Fibroblast of skin of left quadriceps (primary cell): ENCODE measurements at regions not wholly inside any gene's neighbourhood (a gene's known extent, or its start where the extent isn't known, plus 50 kb on each side); places are given as distances from the start of the nearest gene placed in this dataset.
"Not testable (repeated sequence)": the region's sequence is repeated elsewhere in the genome, so short reads cannot be mapped to it uniquely, and the experiment has no call there.

Experiments
- DNase-seq, 2 experiments: peaks; one replicate each; pipeline ENCODE4 v3.0.0-alpha.2; 2013; ENCODE audit warnings: low read depth in 2 of 2

DNA sequence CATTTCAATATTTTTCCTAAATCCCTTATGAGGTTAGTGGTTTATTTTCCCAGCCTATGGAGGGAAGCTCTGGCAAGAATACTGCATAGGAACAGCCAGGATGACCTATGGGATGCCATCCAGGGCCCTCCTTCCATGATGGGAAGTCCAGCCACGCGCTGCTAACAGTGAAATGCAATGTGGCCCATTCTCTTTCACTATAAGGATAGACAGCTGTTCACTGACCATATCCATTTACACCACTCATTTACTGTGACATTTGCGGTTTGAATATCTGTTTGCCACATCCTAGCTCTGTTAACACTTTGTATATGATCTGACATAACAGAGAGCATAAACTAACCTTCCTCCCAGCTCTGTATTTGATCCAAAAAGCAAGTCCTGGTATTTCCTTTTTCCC lies 471.7 kb downstream of the CBLN4 start:
- no peak for DNase-seq

DNA sequence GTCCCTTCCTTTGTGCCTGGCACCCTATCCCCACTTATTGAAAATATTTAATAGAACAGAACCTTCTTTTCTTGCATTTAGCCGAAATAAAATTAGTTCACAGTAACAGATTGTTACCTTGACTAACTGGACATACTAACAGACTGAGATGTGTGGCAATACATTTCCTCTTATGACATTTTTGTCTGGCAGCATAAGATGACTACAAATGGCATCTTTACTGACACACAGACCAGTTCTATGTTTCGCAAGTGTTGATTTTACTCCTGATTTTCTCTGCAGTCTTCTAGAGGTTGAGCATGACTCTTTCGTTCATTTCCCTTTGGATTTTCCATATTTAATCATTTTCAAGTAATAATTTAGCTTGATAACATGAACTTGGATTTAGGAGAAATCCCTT lies 474.6 kb downstream of the CBLN4 start:
- DNase-seq, result no peak

DNA sequence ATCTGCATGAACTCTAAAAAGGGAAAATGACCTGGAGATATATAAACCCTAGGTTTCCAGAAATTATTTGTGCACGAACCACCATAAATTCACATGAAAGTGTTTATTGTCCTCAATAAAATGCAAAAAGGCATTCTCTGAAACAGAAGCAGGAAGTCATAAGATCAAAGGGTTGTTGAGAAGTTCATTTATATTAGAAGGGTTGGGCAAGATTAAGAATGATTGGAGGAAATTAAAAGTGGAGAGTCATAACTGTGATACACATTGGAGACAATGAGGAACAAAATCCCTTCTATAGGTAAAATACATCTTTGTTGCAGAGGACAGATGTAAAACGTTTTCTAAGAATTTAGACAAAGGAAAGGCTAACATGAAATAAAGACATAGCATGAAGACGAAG lies 476.8 kb downstream of the CBLN4 start:
- DNase-seq, result no peak

- no peak for DNase-seq
These were observed 483.0 kb downstream of the CBLN4 start for GRCh38 chr20:55522296-55522815.

DNA sequence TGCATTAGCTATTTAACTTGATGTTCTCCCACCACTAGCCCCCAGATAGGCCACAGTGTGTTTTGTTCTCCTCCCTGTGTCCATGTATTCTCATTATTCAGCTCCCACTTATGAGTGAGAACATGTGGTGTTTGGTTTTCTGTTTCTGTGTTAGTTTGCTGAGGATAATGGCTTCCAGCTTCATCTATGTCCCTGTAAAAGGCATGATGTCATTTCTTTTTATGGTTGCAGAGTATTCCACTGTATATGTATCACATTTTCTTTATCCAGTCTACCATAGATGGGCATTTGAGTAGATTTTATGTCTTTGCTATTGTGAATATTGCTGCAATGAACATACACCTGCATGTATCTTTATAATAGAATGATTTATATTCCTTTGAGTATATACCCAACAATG lies 487.7 kb downstream of the CBLN4 start:
- DNase-seq, result not testable (repeated sequence)

DNA sequence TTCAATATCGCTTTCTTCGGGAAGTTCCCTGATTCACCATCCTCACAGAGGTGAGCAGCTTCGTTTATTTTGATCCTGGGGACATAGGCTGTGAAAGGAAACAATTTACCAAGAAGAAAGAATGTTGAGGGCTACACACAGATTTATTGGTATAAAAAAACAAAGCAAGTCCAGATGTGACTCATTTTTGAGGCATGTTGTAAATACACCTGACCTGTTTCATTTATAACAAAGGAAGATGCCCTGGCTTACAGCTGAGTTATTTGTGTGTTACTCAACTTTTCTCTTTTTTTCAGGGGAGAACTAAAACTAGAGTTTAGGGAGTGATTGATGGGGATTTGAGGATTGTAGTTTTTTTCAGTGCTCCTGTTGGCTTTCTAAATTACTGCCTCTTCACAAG lies 489.5 kb downstream of the CBLN4 start:
- no peak for DNase-seq

DNA sequence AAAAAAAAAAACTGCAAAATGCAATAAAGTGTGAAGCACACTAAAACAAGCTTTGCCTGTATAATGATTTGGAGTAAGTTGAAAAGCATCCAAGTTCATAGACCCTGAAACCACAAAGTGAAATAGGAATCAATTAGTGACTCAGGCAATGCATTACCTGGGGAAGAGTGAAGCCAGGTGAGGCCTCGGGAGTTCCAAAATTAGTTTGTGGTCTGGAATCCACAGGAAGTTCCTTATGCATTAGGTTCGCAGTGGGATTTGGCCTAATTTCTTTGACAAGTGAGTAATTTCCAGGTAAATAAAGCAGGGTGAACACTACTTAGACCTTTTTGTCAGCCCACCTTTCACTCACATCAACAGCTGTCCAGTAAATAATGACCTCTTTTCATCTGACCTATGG lies 490.8 kb downstream of the CBLN4 start:
- DNase-seq, result no peak

DNA sequence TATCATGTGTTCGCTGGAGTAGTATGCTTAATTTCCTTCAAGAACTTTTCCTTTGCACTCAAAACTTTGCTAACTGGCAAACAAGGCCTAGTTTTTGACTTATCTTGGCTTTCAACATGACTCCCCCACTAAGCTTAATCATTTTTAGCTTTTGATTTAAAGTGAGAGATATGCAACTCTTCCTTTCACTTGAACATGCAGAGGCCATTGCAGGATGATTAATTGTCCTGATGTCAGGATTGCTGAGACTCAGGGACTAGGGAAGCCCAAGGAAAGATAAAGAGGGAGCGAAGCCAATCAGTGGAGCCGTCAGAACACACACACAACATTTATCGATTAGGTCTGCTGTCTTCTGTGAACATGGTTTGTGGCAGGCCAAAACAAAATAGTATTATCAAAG lies 491.4 kb downstream of the CBLN4 start:
- no peak for DNase-seq

DNA sequence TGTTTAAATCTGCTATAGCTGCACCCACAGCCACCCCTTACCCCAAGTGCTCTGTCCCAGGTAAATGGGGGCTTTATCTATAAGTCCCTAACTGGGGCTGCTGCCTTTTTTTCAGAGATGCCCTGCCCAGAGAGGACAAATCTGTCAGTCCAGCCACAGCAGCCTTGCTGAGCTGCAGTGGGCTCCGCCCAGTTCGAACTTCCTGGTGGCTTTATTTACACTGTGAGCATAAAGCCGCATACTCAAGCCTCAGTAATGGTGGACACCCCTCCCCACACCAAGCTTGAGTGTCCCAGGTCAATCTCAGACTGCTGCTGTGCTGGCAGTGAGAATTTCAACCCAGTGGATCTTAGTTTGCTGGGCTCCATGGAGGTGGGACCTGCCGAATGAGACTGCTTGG lies 505.2 kb downstream of the CBLN4 start:
- DNase-seq, result no peak

- DNase-seq, result no peak
These were observed 516.7 kb downstream of the CBLN4 start for GRCh38 chr20:55488593-55488992.

DNA sequence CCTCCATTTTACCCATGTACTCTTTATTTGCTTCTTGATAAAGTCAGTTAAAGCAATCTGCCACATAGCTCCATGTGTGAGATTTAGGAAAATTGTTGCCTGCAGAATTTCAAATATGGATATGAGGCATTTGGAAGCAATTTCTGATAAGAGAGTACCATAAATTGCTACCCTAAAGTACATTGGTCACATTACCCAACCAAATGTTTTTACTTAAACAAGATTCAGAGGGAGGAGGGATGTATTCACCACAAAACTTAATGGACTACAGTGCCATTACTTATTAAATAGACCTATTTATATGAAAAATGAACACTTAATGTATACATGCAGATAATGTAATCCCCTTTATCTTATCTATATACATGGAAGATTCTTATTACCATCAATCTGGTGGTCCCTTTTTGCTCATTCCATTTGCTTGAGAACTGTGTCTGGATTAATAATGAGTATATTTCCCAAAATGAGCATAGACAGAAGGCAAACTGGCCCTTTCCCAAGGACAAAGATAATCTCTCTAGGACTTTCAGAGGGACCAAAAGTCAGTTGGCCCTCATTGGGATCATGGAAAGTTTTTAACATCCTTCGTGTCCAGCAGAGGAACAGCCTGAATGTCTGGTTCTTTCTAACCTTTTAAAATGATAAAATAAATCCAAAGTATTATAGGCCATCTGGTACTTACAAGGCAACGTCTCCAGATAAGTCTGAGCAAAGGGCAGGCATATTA lies 526.4 kb downstream of the CBLN4 start:
- no peak for DNase-seq

DNA sequence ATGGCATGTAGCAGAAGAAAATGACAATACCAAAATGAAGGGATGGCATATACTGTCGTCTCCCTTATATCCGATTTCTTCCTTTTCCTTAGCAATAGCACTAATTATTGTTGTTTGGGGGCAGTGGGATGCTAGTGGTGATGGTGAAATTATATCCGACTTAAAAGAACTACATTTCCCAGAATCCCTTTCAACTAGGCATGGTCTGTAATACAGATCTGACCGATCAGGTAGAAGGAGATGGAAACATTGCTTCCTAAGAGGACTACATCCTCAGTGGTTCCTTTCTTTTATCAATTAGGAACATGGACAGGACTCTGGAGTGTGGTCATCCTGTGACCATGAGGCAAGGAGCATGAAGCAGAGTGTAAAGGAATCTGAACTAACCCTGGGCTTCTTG lies 532.6 kb downstream of the CBLN4 start:
- no peak for DNase-seq

DNA sequence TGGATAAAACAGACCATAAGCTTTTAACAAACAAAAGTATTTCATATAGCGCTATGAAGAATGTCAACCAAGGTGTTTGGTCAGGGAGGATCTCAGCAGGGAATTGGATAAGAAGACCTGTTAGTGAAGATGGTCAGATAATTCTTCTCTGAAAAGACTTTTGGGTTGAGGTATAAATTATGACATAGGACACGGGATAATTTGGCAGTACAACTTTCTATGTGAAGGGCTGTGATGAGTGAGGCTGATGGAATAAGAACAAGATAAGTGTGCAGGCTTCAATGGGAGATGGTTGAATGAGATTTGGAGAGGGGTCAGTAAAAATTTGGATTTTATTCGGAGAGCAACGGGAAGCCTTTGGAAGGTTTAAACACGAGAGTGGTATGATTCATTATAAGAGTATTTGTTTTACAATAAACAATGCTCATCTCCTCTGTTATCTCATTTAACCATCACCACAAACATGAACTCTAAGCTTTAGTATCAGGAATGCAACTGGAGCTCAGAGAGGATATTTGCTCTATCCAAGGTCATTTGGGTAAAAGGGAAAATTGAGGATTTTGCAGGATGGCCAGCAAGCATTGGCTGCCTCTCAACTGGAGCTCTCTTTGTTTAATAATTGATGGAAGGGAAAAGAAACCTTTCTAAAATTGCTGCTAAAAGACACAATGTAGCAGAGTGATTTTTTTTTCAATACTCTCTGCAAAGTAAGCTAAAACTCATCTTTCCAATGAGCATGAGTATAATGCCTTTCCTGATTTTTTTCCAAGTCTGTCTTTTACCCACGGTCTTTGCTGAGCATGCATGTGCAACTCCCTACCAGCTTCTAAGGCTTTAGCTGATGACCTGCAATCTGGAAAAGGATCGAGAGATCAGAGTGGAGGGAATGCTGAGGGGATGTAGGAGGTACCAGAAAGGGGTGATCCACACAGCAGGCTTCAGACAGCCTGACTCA lies 534.0 kb downstream of the CBLN4 start:
- no peak for DNase-seq

DNA sequence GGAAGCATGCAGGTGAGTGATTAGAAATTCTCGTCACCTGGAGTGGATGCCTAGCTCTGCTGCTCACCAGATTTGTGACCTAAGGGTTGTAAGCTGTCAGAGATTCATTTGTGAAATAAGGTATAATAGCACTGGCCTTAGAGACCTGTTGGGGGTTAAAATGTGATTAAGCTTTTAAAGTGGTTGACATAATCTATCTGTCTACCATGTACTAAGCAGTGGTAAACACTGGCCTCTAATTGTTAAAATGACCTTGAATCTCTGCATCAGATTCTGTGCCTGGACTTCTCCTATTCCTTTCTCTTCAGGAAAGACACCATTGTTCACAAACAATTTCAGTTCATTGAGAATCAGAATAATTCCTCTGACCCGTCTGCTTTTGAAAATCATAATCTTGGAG lies 536.2 kb downstream of the CBLN4 start:
- DNase-seq, result no peak

GRCh38 chr20:55461519-55461918 lies 543.8 kb downstream of the CBLN4 start:
- no peak for DNase-seq

DNA sequence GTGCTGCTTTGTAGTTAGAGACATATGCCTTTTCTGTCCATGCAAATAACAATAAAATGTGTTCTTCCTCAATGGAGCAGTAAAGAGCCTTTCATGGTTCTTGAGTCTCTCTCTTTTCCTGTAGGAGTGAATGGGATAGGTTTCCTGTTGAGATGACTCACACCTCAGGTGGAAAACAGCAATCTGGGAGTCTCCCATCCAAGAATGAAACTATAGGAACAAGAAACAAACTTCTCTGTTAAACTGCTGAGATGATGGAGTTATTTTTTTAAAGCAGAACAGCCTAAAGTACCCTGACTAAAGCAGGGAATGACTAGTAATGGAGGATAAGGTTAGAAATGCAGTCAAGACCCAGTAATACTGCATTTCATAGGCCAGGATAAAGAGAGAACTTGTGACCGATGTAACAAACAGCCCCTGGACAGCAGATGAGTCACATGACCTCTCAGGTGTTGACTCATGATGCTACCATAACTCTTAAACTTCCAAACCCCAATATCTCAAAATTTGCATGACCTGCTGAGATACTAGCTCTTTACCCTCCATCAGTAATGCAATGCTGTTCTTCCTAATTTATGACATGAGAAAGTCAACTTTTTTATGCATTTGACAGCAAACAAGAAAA lies 548.9 kb downstream of the CBLN4 start:
- DNase-seq, result no peak

- DNase-seq, result no peak
These were observed 556.2 kb downstream of the CBLN4 start for GRCh38 chr20:55449091-55449490.

GRCh38 chr20:55446301-55446700 lies 559.0 kb downstream of the CBLN4 start:
- DNase-seq, result no peak

DNA sequence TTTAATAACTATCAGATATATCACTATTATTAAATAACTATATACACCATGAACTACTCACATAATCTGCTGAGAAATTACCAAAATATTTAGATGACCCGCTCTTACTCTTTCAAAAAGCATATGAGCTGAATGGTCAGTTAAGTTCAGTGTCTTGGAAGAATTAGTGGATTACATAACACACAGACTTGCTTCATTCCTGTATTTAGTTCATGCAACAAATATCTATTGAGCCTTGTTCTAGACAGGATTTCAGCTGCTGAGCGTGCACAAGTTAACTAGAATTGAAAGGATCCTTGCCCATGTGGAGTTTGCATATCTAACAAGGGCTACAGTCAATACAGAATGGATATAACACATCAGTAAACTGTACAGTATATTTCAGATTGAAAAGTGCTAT lies 566.2 kb downstream of the CBLN4 start:
- no peak for DNase-seq

DNA sequence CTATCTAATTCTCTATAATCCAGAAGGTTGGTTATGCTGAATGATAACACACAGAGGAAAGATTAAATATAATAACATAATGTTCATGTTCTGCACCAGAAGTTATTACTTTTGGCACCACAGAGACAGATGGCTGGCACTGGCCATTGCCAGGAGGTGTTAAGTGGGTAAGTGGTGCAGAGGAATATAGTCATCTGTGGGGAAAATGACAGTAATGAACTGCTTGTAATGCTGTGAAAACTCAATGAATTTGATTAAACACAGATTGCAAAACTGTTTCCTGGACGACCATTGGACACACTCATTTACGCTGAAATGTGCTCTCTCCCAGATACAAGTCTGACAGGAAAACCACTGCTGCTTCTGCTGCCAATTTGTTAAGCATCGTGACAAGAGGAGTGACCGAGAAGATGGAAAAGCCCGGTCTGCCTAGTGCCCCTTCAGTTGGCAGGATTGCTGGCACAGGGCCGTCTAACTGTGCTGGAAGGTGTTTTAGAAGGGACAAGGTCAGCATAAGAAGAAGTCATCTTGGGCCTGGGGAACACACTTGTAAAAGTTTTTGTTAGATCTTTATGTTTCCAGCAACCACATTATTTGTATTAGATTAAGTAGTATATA lies 567.4 kb downstream of the CBLN4 start:
- no peak for DNase-seq

- DNase-seq, result no peak
These were observed 580.4 kb downstream of the CBLN4 start for GRCh38 chr20:55424968-55425367.

GRCh38 chr20:55424476-55424875 lies 580.8 kb downstream of the CBLN4 start:
- DNase-seq, result no peak
